ENCODE measurements at regions not wholly inside any gene's neighbourhood (a gene's known extent, or its start where the extent isn't known, plus 50 kb on each side); places are given as distances from the start of the nearest gene placed in this dataset.

GRCh38 chr5:9724707-9725106 is 94.6 kb upstream of the TAS2R1 start:
- TF ChIP-seq EP300 (conservative IDR thresholded peaks at IDR 0.05; ENCODE audit: poor library complexity, severe bottlenecking) (no peak), EZH2 (IDR thresholded peaks at IDR 0.05; ENCODE audit: borderline replicate concordance, insufficient read depth, low read length, poor library complexity, severe bottlenecking) (no peak), POLR2AphosphoS5 (IDR thresholded peaks at IDR 0.05) (no peak), CTCF (IDR thresholded peaks at IDR 0.05; ENCODE audit: poor library complexity, severe bottlenecking) (no peak)

All from neural cell (in vitro differentiated cells).